Smooth muscle cell (in vitro differentiated cells): ENCODE measurements at regions not wholly inside any gene's neighbourhood (a gene's known extent, or its start where the extent isn't known, plus 50 kb on each side); places are given as distances from the start of the nearest gene placed in this dataset.

Experiments used
- DNase-seq: peaks from one replicate; lab custom pipeline; 2025; ENCODE audit not compliant: unreplicated experiment; lab: John Stamatoyannopoulos, UW
- H2AFZ ChIP-seq: fragments of 200-600 bp; sonication (generic); 2 replicates; pipeline ENCODE4 v1.6.0; 2016; ENCODE audit warnings: antibody characterized with exemption, low read depth, mild to moderate bottlenecking
- H3F3A ChIP-seq: fragments of 200-600 bp; sonication (generic); 2 replicates; pipeline ENCODE4 v1.6.0; 2017; ENCODE audit warnings: antibody characterized with exemption, low read depth
- H3K27ac ChIP-seq: fragments of 200-600 bp; sonication (generic); 2 replicates; pipeline ENCODE4 v1.5.1; 2016; ENCODE audit warnings: low read depth, mild to moderate bottlenecking
- H3K27me3 ChIP-seq: fragments of 200-600 bp; sonication (generic); 2 replicates; pipeline ENCODE4 v1.6.1; 2016; ENCODE audit warnings: low read depth, mild to moderate bottlenecking
- H3K36me3 ChIP-seq: fragments of 200-600 bp; sonication (generic); 2 replicates; pipeline ENCODE4 v1.5.1; 2016; ENCODE audit warnings: low read depth
- H3K4me1 ChIP-seq: fragments of 200-600 bp; sonication (generic); 2 replicates; pipeline ENCODE4 v1.5.1; 2016; ENCODE audit warnings: low read depth
- H3K4me2 ChIP-seq: fragments of 200-600 bp; sonication (generic); 2 replicates; pipeline ENCODE4 v1.6.0; 2016; ENCODE audit warnings: mild to moderate bottlenecking
- H3K4me3 ChIP-seq: fragments of 200-600 bp; sonication (generic); 2 replicates; pipeline ENCODE4 v1.5.1; 2016; ENCODE audit warnings: mild to moderate bottlenecking
- H3K79me2 ChIP-seq: fragments of 200-600 bp; sonication (generic); 2 replicates; pipeline ENCODE4 v1.6.0; 2016; ENCODE audit warnings: low read depth, mild to moderate bottlenecking
- H3K9ac ChIP-seq: fragments of 200-600 bp; sonication (generic); 2 replicates; pipeline ENCODE4 v1.6.0; 2016; ENCODE audit warnings: low read depth
- H3K9me3 ChIP-seq: fragments of 200-600 bp; sonication (generic); replicated peaks from 2 replicates; pipeline ENCODE4 v1.5.1; 2016; ENCODE audit warnings: low read depth
- H4K20me1 ChIP-seq: fragments of 200-600 bp; sonication (generic); 2 replicates; pipeline ENCODE4 v1.6.0; 2016; ENCODE audit warnings: low read depth
- CTCF ChIP-seq: fragments of 200-600 bp; sonication (generic); IDR thresholded peaks from 2 replicates; pipeline ENCODE4 v1.5.1; 2017; ENCODE audit warnings: borderline replicate concordance, mild to moderate bottlenecking, antibody characterized with exemption; ENCODE audit not compliant: insufficient read depth, poor library complexity, severe bottlenecking
- WGBS: methylation state at CpG from one replicate; pipeline ENCODE4 v1.1.7; 2016; ENCODE audit warnings: low lambda C conversion rate; 5-methylcytosine and 5-hydroxymethylcytosine counted together

GRCh38 chr13:73610799-73611592 is 523.2 kb downstream of the KLF12 start:
- Histone ChIP-seq H3K36me3 (no peaks in the 10 kb centered on the region), H2AFZ (no peak overlapping the region), H3K9ac (no peak overlapping the region), H3K4me3 (no peak overlapping the region), H3K4me2 (no peak overlapping the region), H3K27ac (no peak overlapping the region), H4K20me1 (no peaks in the 10 kb centered on the region), H3K9me3 (no peaks in the 10 kb centered on the region), H3K79me2 (no peaks in the 10 kb centered on the region), H3K27me3 (no peaks in the 10 kb centered on the region), H3F3A (no peaks in the 10 kb centered on the region), H3K4me1 (no peaks in the 10 kb centered on the region)
- TF ChIP-seq CTCF: no peak
- DNase-seq: no peak
- 94% methylated on average over 6 of the region's 6 CpGs for WGBS

- no peaks in the 10 kb centered on the region for H3K9me3 ChIP-seq
- H3K36me3 ChIP-seq: no peaks in the 10 kb centered on the region
- no peaks in the 10 kb centered on the region for H3K4me1 ChIP-seq
- H3K79me2 ChIP-seq: no peaks in the 10 kb centered on the region
- H3K9ac ChIP-seq: no peak overlapping the region
- WGBS: 78% methylated on average over 7 of the region's 7 CpGs
- no peak overlapping the region for H3K4me3 ChIP-seq
- H3K27me3 ChIP-seq: no peaks in the 10 kb centered on the region
- TF ChIP-seq CTCF: no peak
- H2AFZ ChIP-seq: no peak overlapping the region
- H3F3A ChIP-seq: no peaks in the 10 kb centered on the region
- DNase-seq: no peak
- no peak overlapping the region for H3K27ac ChIP-seq
- H4K20me1 ChIP-seq: no peaks in the 10 kb centered on the region
- no peak overlapping the region for H3K4me2 ChIP-seq
Measured at GRCh38 chr13:73608711-73609485, 525.3 kb downstream of the KLF12 start.

GRCh38 chr13:73608157-73608516 is 526.1 kb downstream of the KLF12 start:
- Histone ChIP-seq H3K4me1 (no peaks in the 10 kb centered on the region), H4K20me1 (no peaks in the 10 kb centered on the region), H3K79me2 (no peaks in the 10 kb centered on the region), H3K9ac (no peak overlapping the region), H3F3A (no peaks in the 10 kb centered on the region), H3K4me3 (no peak overlapping the region), H2AFZ (no peak overlapping the region), H3K27me3 (no peaks in the 10 kb centered on the region), H3K36me3 (no peaks in the 10 kb centered on the region), H3K9me3 (no peaks in the 10 kb centered on the region), H3K27ac (no peak overlapping the region), H3K4me2 (no peak overlapping the region)
- no peak for DNase-seq
- no peak for TF ChIP-seq CTCF
- 81% methylated on average over 2 of the region's 2 CpGs for WGBS
